Omental fat pad (tissue), 3 donors: ENCODE measurements at regions not wholly inside any gene's neighbourhood (a gene's known extent, or its start where the extent isn't known, plus 50 kb on each side); places are given as distances from the start of the nearest gene placed in this dataset.
"Not testable (repeated sequence)": the region's sequence is repeated elsewhere in the genome, so short reads cannot be mapped to it uniquely, and the experiment has no call there.

Source experiments
- ATAC-seq: fragments of 150-250 bp; one replicate; pipeline ENCODE4 v1.9.1; 2016; ENCODE audit warnings: mild to moderate bottlenecking, moderate library complexity; ENCODE audit not compliant: low FRiP score
- DNase-seq: peaks from one replicate; pipeline ENCODE4 v3.0.0-alpha.2; 2019; ENCODE audit warnings: low spot score
- TF ChIP-seq, protein P1 (sequence below), 3 donors: fragments of 450-650 bp; IDR thresholded peaks; one replicate each; pipeline ENCODE4 v1.5.1; 2016 to 2017; ENCODE audit warnings: antibody characterized with exemption in 3 of 3, mild to moderate bottlenecking in 3 of 3, moderate library complexity in 2 of 3

GRCh38 chr2:8244639-8245038 is 437.2 kb upstream of the ID2 start:
- no peak for ATAC-seq
- TF ChIP-seq, protein P1, sequence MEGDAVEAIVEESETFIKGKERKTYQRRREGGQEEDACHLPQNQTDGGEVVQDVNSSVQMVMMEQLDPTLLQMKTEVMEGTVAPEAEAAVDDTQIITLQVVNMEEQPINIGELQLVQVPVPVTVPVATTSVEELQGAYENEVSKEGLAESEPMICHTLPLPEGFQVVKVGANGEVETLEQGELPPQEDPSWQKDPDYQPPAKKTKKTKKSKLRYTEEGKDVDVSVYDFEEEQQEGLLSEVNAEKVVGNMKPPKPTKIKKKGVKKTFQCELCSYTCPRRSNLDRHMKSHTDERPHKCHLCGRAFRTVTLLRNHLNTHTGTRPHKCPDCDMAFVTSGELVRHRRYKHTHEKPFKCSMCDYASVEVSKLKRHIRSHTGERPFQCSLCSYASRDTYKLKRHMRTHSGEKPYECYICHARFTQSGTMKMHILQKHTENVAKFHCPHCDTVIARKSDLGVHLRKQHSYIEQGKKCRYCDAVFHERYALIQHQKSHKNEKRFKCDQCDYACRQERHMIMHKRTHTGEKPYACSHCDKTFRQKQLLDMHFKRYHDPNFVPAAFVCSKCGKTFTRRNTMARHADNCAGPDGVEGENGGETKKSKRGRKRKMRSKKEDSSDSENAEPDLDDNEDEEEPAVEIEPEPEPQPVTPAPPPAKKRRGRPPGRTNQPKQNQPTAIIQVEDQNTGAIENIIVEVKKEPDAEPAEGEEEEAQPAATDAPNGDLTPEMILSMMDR (IDR thresholded peaks at IDR 0.05), result no peak
- DNase-seq, result no peak

GRCh38 chr2:8246137-8246536 is 435.7 kb upstream of the ID2 start:
- TF ChIP-seq, protein P1 (IDR thresholded peaks at IDR 0.05), result no peak
- no peak for DNase-seq
- no peak for ATAC-seq

DNA sequence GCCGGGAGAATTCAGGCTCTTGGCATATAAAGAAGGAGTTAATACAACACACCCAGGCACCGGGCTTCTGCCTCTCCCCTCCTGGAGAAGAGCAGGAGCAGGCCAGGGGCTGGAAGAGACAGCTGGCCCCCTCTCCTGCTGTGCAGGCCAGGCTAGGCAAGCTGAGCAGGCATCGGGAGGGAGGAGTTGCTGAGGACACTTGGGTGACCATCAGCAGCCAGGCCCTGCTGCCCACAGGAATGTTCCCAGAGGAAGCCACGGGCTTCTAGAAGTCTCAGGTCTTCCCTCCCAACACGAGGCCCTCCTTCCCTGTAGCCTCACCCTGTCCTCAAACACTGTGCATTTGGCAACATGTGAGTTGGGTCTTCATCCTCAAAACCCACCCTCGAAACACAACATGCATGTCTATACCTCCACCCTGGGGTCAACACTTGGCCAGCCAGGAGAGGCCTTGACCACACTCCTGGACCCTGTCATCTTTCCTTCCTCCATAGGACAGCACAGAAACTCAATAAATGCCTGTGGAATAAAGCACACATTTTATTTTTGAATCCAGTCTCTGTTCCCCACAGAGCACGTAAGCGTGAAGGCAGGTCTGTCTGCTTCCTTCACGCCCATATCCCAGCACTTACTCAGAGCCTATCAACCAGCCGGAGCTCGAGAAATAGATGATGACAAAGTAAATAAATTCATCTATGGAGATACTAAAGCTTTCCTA is 433.8 kb upstream of the ID2 start:
- TF ChIP-seq, protein P1 (IDR thresholded peaks at IDR 0.05), result no peak
- DNase-seq (no peak), ATAC-seq (no peak)

GRCh38 chr2:8248623-8248957 is 433.3 kb upstream of the ID2 start:
- ATAC-seq (no peak), DNase-seq (no peak)
- TF ChIP-seq, protein P1 (IDR thresholded peaks at IDR 0.05), result no peak

- ATAC-seq (no peak), DNase-seq (no peak)
- TF ChIP-seq, protein P1 (IDR thresholded peaks at IDR 0.05), result no peak
Measured at GRCh38 chr2:8249141-8249540, 432.7 kb upstream of the ID2 start.

- TF ChIP-seq, protein P1 (IDR thresholded peaks at IDR 0.05), result no peak
- DNase-seq, result no peak
- no peak for ATAC-seq
Measured at GRCh38 chr2:8249769-8250168, 432.1 kb upstream of the ID2 start.

- not testable (repeated sequence) for DNase-seq, ATAC-seq
Measured at GRCh38 chr2:8250290-8250689, 431.6 kb upstream of the ID2 start.
